ENCODE measurements at regions not wholly inside any gene's neighbourhood (a gene's known extent, or its start where the extent isn't known, plus 50 kb on each side); places are given as distances from the start of the nearest gene placed in this dataset.

DNA sequence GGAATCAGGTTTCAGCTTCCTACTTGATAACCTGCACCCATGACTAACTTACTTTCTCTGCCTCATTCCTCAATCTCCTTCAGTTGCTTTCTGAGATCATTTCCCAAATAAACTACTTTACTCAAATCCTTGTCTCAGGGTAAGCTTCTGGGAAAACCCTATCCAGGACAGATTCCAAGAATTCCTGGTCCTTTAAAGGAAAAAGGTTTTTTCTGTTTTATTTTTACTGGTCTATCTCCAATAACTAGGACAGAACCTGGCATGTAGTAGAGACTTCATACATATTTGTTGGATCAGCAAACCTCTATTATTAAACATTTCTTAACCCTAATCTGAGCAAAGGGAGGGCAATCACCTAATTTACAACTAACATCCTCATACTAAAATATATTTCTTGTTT lies 910.5 kb upstream of the CHORDC1 start:
- no peaks in the 10 kb centered on the region for H3K27me3 ChIP-seq (replicated peaks; ENCODE audit: insufficient read depth)
- H3K9me3 ChIP-seq = no peaks in the 10 kb centered on the region
- DNase-seq (ENCODE audit: low spot score) (no peak), ATAC-seq (ENCODE audit: insufficient number of reproducible peaks, low FRiP score, low read depth) (peak; percentile 78)
- peaks cover 7 to 16% of the 10 kb centered on the region in 2 donors for H3K4me1 ChIP-seq (ENCODE audit: control insufficient read depth in 1 of 2, low read depth in 2 of 2)
- peak overlapping the region; percentile 42 for H3K4me3 ChIP-seq
- H3K36me3 ChIP-seq = no peaks in the 10 kb centered on the region
- peak overlapping the region; percentile 72 to 83 for H3K27ac ChIP-seq
- TF ChIP-seq, protein P1, sequence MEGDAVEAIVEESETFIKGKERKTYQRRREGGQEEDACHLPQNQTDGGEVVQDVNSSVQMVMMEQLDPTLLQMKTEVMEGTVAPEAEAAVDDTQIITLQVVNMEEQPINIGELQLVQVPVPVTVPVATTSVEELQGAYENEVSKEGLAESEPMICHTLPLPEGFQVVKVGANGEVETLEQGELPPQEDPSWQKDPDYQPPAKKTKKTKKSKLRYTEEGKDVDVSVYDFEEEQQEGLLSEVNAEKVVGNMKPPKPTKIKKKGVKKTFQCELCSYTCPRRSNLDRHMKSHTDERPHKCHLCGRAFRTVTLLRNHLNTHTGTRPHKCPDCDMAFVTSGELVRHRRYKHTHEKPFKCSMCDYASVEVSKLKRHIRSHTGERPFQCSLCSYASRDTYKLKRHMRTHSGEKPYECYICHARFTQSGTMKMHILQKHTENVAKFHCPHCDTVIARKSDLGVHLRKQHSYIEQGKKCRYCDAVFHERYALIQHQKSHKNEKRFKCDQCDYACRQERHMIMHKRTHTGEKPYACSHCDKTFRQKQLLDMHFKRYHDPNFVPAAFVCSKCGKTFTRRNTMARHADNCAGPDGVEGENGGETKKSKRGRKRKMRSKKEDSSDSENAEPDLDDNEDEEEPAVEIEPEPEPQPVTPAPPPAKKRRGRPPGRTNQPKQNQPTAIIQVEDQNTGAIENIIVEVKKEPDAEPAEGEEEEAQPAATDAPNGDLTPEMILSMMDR (IDR thresholded peaks at IDR 0.05) = no peak

DNA sequence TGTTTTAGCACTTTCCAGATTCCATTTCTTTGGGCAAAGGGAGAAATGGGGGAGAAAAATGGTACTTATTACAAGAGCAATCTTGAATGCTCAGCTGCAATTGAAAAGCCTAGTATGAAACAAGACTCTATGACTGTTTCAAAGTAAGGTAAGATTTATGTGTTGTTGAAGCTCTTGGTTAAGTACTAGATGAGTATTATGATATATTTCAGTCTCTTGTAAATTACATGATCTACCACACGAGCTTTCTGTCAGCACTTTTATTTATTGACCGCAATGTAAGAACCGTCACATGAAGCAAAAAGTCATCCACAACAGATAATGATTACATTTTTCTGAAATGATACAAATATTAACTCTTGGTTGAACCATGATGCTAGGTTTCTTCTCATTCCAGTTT lies 906.7 kb upstream of the CHORDC1 start:
- DNase-seq (ENCODE audit: low spot score) (no peak), ATAC-seq (ENCODE audit: insufficient number of reproducible peaks, low FRiP score, low read depth) (no peak)
- Histone ChIP-seq H3K4me1 (ENCODE audit: control insufficient read depth in 1 of 2, low read depth in 2 of 2) (peaks cover 7 to 16% of the 10 kb centered on the region in 2 donors), H3K9me3 (no peaks in the 10 kb centered on the region), H3K27ac (no peak overlapping the region), H3K36me3 (no peaks in the 10 kb centered on the region), H3K27me3 (replicated peaks; ENCODE audit: insufficient read depth) (no peaks in the 10 kb centered on the region), H3K4me3 (no peak overlapping the region)
- TF ChIP-seq, protein P1 (IDR thresholded peaks at IDR 0.05) = no peak

DNA sequence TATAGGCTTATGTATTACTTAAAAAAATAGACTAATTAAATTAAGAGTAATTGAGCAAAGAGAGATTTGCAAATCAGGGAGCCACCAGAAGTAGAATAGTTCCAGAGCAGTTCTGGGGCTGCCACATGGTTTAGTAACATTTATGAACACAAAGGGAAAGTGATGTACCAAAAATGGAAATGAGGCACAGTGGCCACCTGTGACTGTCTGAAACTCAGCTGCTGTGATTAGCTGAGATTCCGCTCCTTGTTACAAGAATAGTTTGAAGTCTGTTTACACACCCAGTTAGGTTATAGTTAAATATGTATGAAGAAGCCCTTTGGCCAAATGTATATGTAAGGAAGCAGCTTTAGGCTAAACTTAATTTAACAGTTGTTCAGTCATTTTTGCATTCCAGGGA lies 901.5 kb upstream of the CHORDC1 start:
- Histone ChIP-seq H3K9me3 (no peaks in the 10 kb centered on the region), H3K27ac (no peak overlapping the region), H3K4me1 (ENCODE audit: control insufficient read depth in 1 of 2, low read depth in 2 of 2) (no peaks in the 10 kb centered on the region), H3K27me3 (replicated peaks; ENCODE audit: insufficient read depth) (no peaks in the 10 kb centered on the region), H3K4me3 (no peak overlapping the region), H3K36me3 (no peaks in the 10 kb centered on the region)
- TF ChIP-seq, protein P1 (IDR thresholded peaks at IDR 0.05) = no peak
- DNase-seq (ENCODE audit: low spot score) = no peak
- no peak for ATAC-seq (ENCODE audit: insufficient number of reproducible peaks, low FRiP score, low read depth)

DNA sequence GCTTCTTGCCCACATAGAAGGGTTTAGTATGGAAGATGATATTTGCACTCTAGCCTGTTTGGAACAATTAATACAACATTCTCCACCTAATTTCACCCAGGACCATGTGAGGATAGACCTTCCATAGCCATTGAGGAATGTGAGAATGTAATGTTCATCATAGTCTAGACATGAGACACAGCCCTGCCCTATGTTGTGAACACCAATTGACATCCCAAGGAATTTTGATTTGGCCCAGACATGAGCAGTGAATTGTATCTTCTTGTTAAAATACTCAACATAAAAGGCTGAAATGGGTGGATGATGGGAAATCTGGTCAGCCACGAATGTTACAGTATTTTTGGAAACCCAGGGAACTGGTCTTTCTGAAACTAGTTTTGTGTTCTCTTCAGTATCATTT lies 892.3 kb upstream of the CHORDC1 start:
- ATAC-seq (ENCODE audit: insufficient number of reproducible peaks, low FRiP score, low read depth) (no peak), DNase-seq (ENCODE audit: low spot score) (no peak)

DNA sequence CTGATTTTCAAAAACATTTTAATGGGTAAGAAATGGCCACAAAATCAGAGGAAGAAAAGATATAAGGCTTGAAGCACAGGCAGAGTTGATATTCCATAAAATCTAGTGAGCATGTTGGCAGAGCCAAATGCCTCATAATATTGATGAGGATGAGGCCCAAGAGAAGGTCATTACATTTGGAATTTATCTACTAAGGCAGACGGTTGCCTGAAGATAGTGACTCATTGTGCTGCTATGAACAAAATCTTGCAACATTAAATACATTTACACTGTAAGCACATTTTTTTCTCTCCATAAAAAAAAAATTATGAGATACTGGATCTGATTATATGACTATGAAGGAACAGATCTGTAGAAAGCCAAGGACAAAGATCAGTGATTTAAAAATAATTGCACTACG lies 881.4 kb upstream of the CHORDC1 start:
- DNase-seq (ENCODE audit: low spot score) = no peak
- TF ChIP-seq, protein P1 (IDR thresholded peaks at IDR 0.05) = no peak
- H3K27ac ChIP-seq = no peak overlapping the region
- no peaks in the 10 kb centered on the region for H3K9me3 ChIP-seq
- no peaks in the 10 kb centered on the region for H3K36me3 ChIP-seq
- H3K4me1 ChIP-seq (ENCODE audit: control insufficient read depth in 1 of 2, low read depth in 2 of 2) = no peaks in the 10 kb centered on the region
- no peaks in the 10 kb centered on the region for H3K27me3 ChIP-seq (replicated peaks; ENCODE audit: insufficient read depth)
- ATAC-seq (ENCODE audit: insufficient number of reproducible peaks, low FRiP score, low read depth) = no peak
- H3K4me3 ChIP-seq = no peak overlapping the region

More for the DNA sequence above, 892.3 kb upstream of the CHORDC1 start:
- Histone ChIP-seq H3K4me3 (no peak overlapping the region), H3K36me3 (no peaks in the 10 kb centered on the region), H3K27me3 (replicated peaks; ENCODE audit: insufficient read depth) (no peaks in the 10 kb centered on the region), H3K4me1 (ENCODE audit: control insufficient read depth in 1 of 2, low read depth in 2 of 2) (no peaks in the 10 kb centered on the region), H3K9me3 (no peaks in the 10 kb centered on the region), H3K27ac (no peak overlapping the region)
- TF ChIP-seq, protein P1 (IDR thresholded peaks at IDR 0.05) = no peak
